GM12878 (cell line): ENCODE measurements at regions not wholly inside any gene's neighbourhood (a gene's known extent, or its start where the extent isn't known, plus 50 kb on each side); places are given as distances from the start of the nearest gene placed in this dataset.

Experiments
- ATAC-seq: fragments of 200-7000 bp; cut with Tn5 transposase; 3 replicates; pipeline ENCODE4 v1.9.1; 2020; ENCODE audit warnings: mild to moderate bottlenecking, moderate library complexity
- BruUV-seq: library from RNA; stranded (reverse); fragments of 400-500 nt; replicated peaks from 2 replicates; lab custom pipeline; 2021; lab: Mats Ljungman, UMichigan
- CTCF ChIA-PET: fragments of 300-600 bp; sonication (Branson Sonifier 250); formaldehyde crosslinking; extraction: SDS; loops from one replicate; lab custom pipeline; 2021; ENCODE audit warnings: inconsistent platforms; lab: Yijun Ruan, JAX
- POLR2A ChIA-PET: fragments of 350-600 bp; formaldehyde crosslinking; extraction: SDS; loops from one replicate; lab custom pipeline; 2021; ENCODE audit warnings: inconsistent platforms; lab: Charles Lee
- RAD21 ChIA-PET: fragments of 300-600 bp; sonication (Branson Sonifier 250); formaldehyde crosslinking; loops from one replicate; lab custom pipeline; 2023; ENCODE audit warnings: antibody characterized with exemption; ENCODE audit not compliant: unreplicated experiment; lab: Charles Lee
- SMC1A ChIA-PET: fragments of 300-600 bp; sonication (Branson Sonifier 250); formaldehyde crosslinking; loops from one replicate; lab custom pipeline; 2023; ENCODE audit not compliant: unreplicated experiment, uncharacterized antibody; lab: Charles Lee
- DNase-seq: peaks from one replicate; pipeline ENCODE4 v3.0.0-alpha.2; 2011; ENCODE audit warnings: low read depth, low spot score
- FAIRE-seq: peaks from 3 replicates; lab custom pipeline; 2011; peaks lifted over from hg19 to GRCh38; lab: Jason Lieb, UNC
- H2AFZ ChIP-seq: 2 replicates; pipeline ENCODE4 v1.6.0; 2011; ENCODE audit warnings: low read depth, low read length, control low read depth; ENCODE audit not compliant: control insufficient read depth
- H3K27ac ChIP-seq: 2 replicates; pipeline ENCODE4 v1.5.1; 2011; ENCODE audit warnings: control low read depth; ENCODE audit not compliant: control insufficient read depth, insufficient read depth
- H3K27me3 ChIP-seq, 2 experiments: replicated peaks in 1 of 2; 2 replicates each; pipeline versions ENCODE4 v1.6.0 to v1.6.1; 2011; ENCODE audit warnings: low read length in 1 of 2; ENCODE audit not compliant: control insufficient read depth in 2 of 2, insufficient read depth in 2 of 2
- H3K36me3 ChIP-seq, 2 experiments: 2 replicates each; pipeline ENCODE4 v1.5.1; 2011; ENCODE audit warnings: low read length in 1 of 2; ENCODE audit not compliant: control insufficient read depth in 2 of 2, insufficient read depth in 2 of 2
- H3K4me1 ChIP-seq: 2 replicates; pipeline ENCODE4 v1.6.1; 2011; ENCODE audit warnings: mild to moderate bottlenecking, low read length, moderate library complexity, mixed read lengths; ENCODE audit not compliant: control insufficient read depth, insufficient read depth
- H3K4me2 ChIP-seq: 2 replicates; pipeline ENCODE4 v1.6.0; 2011; ENCODE audit warnings: control low read depth; ENCODE audit not compliant: control insufficient read depth, insufficient read depth
- H3K4me3 ChIP-seq: fragments of 200-600 bp; sonication (generic); 2 replicates; pipeline ENCODE4 v1.5.1; 2016
- H3K79me2 ChIP-seq: 2 replicates; pipeline ENCODE4 v1.6.0; 2011; ENCODE audit warnings: low read length; ENCODE audit not compliant: control insufficient read depth, insufficient read depth
- H3K9ac ChIP-seq: 2 replicates; pipeline ENCODE4 v1.8.0; 2011; ENCODE audit warnings: low read length, control low read depth, mixed read lengths; ENCODE audit not compliant: control insufficient read depth, insufficient read depth
- H3K9me3 ChIP-seq: replicated peaks from 3 replicates; pipeline ENCODE4 v1.5.1; 2011; ENCODE audit warnings: mild to moderate bottlenecking, low read length; ENCODE audit not compliant: control insufficient read depth, insufficient read depth
- H4K20me1 ChIP-seq: 2 replicates; pipeline ENCODE4 v1.6.0; 2011; ENCODE audit not compliant: control insufficient read depth, insufficient read depth
- IRF4 ChIP-seq: IDR thresholded peaks from 2 replicates; pipeline ENCODE4 v1.6.1; 2011; ENCODE audit warnings: low read depth, low read length
- RAD21 ChIP-seq: IDR thresholded peaks from 2 replicates; pipeline ENCODE4 v1.6.1; 2011; ENCODE audit warnings: mild to moderate bottlenecking, low read depth, low read length, moderate library complexity; ENCODE audit not compliant: insufficient read depth
- WGBS: methylation state at CpG from one replicate; pipeline ENCODE4 v1.1.6; 2016; ENCODE audit warnings: low lambda C conversion rate; ENCODE audit not compliant: insufficient replicate concordance, insufficient coverage; ENCODE audit errors: missing lambda C conversion rate; 5-methylcytosine and 5-hydroxymethylcytosine counted together
- in situ Hi-C: fragments of 300-500 bp; cut with MboI; formaldehyde crosslinking; loops from 9 replicates; pipeline ENCODE4 v1.14.3; 2018; ENCODE audit warnings: mixed read lengths
- intact Hi-C: fragments of 100-400 bp; cut with micrococcal nuclease; formaldehyde crosslinking; loops from one replicate; pipeline ENCODE4 v1.14.2; 2022; ENCODE audit not compliant: unreplicated experiment
- TF ChIP-seq, protein P1 (sequence below), 3 experiments: IDR thresholded peaks in 2 of 3; conservative IDR thresholded peaks in 1 of 3; 2 replicates each; pipeline ENCODE4 v1.5.1; 2011; ENCODE audit warnings: low read depth in 3 of 3, low read length in 3 of 3, mild to moderate bottlenecking in 3 of 3, control low read depth in 2 of 3, moderate library complexity in 2 of 3, inconsistent platforms in 1 of 3, mixed read lengths in 1 of 3; ENCODE audit not compliant: control insufficient read depth in 2 of 3, insufficient read depth in 1 of 3; ENCODE audit errors: extremely low read depth in 1 of 3
- TF ChIP-seq, protein P2 (sequence below): fragments of 450-650 bp; IDR thresholded peaks from 2 replicates; pipeline ENCODE4 v1.6.1; 2016; ENCODE audit warnings: mild to moderate bottlenecking
- TF ChIP-seq, protein P3 (sequence below): IDR thresholded peaks from 2 replicates; pipeline ENCODE4 v1.6.1; 2011; ENCODE audit warnings: low read depth, mild to moderate bottlenecking, low read length, moderate library complexity, borderline replicate concordance; ENCODE audit errors: extremely low read depth

DNA sequence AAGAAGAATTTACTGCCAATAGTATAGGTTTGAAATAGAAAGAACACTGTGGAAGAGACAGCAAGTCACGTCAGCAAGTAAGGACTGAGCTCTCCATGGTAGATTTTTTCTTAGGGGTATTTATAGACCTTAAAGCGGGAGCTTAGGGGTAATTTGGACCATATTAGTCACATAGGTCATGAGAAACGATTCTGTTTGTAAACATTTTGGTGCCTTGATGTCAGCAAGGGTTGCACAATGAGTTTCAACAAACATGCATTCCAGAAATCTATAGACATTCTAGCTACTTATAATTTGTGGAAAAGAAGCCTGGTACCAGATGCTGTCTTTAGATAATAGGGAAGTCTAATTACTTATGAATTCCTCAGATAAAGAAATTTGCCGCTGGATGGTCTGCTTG, 624.7 kb downstream of the TDRD15 start (continued):
- TF ChIP-seq IRF4, result no peak

DNA sequence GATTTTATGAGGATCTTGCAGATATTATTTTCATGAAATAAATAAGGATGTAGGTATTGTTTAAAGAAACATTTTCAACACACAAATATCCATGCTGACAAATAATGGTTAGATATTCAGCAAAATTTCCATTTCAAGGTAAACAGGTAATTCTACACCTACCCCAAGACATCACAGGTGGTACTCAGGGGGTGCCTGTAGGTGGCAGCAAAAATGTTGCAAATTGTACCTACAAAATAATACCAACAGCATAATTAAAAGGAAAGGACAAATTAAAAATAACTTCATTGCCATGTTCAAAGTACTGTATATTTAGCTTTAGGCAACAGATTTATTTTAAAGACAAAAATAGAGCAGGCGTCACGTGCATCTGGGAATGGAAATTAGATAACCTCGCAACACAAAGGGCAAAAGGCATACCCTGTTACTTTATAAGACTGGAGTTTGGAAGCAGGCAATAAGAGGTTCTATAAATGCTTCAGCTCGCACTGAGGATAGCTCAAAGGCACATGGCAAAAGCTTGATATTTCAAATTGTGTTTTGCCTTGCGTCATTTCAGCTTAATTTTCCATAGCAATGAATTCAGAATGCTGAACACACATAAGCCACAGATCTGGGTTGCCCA, 630.5 kb downstream of the TDRD15 start:
- TF ChIP-seq, protein P1, sequence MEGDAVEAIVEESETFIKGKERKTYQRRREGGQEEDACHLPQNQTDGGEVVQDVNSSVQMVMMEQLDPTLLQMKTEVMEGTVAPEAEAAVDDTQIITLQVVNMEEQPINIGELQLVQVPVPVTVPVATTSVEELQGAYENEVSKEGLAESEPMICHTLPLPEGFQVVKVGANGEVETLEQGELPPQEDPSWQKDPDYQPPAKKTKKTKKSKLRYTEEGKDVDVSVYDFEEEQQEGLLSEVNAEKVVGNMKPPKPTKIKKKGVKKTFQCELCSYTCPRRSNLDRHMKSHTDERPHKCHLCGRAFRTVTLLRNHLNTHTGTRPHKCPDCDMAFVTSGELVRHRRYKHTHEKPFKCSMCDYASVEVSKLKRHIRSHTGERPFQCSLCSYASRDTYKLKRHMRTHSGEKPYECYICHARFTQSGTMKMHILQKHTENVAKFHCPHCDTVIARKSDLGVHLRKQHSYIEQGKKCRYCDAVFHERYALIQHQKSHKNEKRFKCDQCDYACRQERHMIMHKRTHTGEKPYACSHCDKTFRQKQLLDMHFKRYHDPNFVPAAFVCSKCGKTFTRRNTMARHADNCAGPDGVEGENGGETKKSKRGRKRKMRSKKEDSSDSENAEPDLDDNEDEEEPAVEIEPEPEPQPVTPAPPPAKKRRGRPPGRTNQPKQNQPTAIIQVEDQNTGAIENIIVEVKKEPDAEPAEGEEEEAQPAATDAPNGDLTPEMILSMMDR (IDR thresholded peaks at IDR 0.05 in 2 of 3, conservative IDR thresholded peaks at IDR 0.05 in 1 of 3; ENCODE audit: control insufficient read depth in 2 of 3, extremely low read depth in 1 of 3, insufficient read depth in 1 of 3, low read depth in 3 of 3, low read length in 3 of 3), result peak; percentile 27 to 57 (median 32); a peak in 4 of 6 replicates
- TF ChIP-seq, protein P2, sequence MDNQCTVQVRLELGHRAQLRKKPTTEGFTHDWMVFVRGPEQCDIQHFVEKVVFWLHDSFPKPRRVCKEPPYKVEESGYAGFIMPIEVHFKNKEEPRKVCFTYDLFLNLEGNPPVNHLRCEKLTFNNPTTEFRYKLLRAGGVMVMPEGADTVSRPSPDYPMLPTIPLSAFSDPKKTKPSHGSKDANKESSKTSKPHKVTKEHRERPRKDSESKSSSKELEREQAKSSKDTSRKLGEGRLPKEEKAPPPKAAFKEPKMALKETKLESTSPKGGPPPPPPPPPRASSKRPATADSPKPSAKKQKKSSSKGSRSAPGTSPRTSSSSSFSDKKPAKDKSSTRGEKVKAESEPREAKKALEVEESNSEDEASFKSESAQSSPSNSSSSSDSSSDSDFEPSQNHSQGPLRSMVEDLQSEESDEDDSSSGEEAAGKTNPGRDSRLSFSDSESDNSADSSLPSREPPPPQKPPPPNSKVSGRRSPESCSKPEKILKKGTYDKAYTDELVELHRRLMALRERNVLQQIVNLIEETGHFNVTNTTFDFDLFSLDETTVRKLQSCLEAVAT, result no peak
- peak; percentile 39 for TF ChIP-seq RAD21
- TF ChIP-seq, protein P3, sequence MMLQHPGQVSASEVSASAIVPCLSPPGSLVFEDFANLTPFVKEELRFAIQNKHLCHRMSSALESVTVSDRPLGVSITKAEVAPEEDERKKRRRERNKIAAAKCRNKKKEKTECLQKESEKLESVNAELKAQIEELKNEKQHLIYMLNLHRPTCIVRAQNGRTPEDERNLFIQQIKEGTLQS, result no peak

More for the DNA sequence above, 630.5 kb downstream of the TDRD15 start:
- SMC1A ChIA-PET, result no interaction called here
- Histone ChIP-seq H4K20me1 (no peaks in the 10 kb centered on the region), H3K27me3 (no peaks in the 10 kb centered on the region), H3K79me2 (no peaks in the 10 kb centered on the region), H3K4me1 (no peaks in the 10 kb centered on the region), H3K4me2 (no peak overlapping the region), H2AFZ (no peak overlapping the region), H3K4me3 (no peak overlapping the region), H3K9ac (no peak overlapping the region), H3K36me3 (no peaks in the 10 kb centered on the region), H3K9me3 (no peaks in the 10 kb centered on the region), H3K27ac (no peak overlapping the region)
- in situ Hi-C loops (no loop called here), intact Hi-C loops (no loop called here)
- BruUV-seq, result no TSS peak
- ATAC-seq (peak; percentile 52; the same call in 1 of the 3 replicates), DNase-seq (no peak), FAIRE-seq (no peak)
- RAD21 ChIA-PET, result no interaction called here
- CTCF ChIA-PET, result interaction anchor here (1.7 kb wide), 1 partner anchor 13 kb away, joined by 6 read pairs; no protein-coding TSS in a partner anchor
- POLR2A ChIA-PET, result no interaction called here
- 26% methylated on average over 5 of the region's 5 CpGs for WGBS
